ENCODE measurements at regions not wholly inside any gene's neighbourhood (a gene's known extent, or its start where the extent isn't known, plus 50 kb on each side); places are given as distances from the start of the nearest gene placed in this dataset.

DNA sequence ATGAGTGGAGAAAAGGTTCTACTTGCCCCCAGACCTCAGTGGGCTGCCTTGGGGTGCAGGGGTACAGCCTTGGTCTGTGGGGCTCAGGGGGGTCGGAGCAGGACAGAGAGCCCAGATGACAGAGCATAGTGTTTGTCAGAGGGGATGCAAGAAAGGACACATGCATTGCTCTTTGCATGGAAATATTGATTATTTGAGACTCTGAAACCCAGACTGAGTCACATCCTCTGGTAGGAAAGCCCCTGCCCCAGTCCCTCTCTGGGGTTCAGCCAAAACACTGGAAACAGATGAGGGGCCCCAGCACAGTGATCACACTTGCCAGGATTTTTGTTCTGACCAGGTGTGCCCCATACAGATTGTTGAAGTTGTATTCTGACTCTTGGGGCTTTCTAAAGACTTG, 1094.4 kb downstream of the BCL11B start:
- no peak for DNase-seq
- Histone ChIP-seq H3K9me2 (no peaks in the 10 kb centered on the region), H3K4me1 (ENCODE audit: control insufficient read depth in 1 of 2, insufficient read depth in 2 of 2, low read depth in 1 of 2, low read length in 1 of 2) (no peaks in the 10 kb centered on the region), H3K27ac (ENCODE audit: low read depth in 2 of 2, low read length in 1 of 2) (no peak overlapping the region), H3K27me3 (ENCODE audit: insufficient read depth) (no peaks in the 10 kb centered on the region), H3K79me2 (ENCODE audit: insufficient read depth) (no peaks in the 10 kb centered on the region), H3K4me2 (no peak overlapping the region), H3K9me3 (no peaks in the 10 kb centered on the region), H3F3A (replicated peaks; ENCODE audit: insufficient read depth) (no peaks in the 10 kb centered on the region), H4K20me1 (ENCODE audit: insufficient read depth) (no peaks in the 10 kb centered on the region), H3K36me3 (replicated peaks in 1 of 2; ENCODE audit: control insufficient read depth in 1 of 2, insufficient read depth in 2 of 2, low read length in 1 of 2) (no peaks in the 10 kb centered on the region), H3K9ac (no peak overlapping the region), H2AFZ (ENCODE audit: low read depth) (no peak overlapping the region), H3K4me3 (ENCODE audit: low read depth in 2 of 2, low read length in 1 of 2) (no peak overlapping the region)
- ChIA-PET CTCF (no interaction called here), POLR2A (no interaction called here)
- 0% methylated on average over 1 of the region's 1 CpG for WGBS (ENCODE audit: low lambda C conversion rate)
- TF ChIP-seq, protein P1, sequence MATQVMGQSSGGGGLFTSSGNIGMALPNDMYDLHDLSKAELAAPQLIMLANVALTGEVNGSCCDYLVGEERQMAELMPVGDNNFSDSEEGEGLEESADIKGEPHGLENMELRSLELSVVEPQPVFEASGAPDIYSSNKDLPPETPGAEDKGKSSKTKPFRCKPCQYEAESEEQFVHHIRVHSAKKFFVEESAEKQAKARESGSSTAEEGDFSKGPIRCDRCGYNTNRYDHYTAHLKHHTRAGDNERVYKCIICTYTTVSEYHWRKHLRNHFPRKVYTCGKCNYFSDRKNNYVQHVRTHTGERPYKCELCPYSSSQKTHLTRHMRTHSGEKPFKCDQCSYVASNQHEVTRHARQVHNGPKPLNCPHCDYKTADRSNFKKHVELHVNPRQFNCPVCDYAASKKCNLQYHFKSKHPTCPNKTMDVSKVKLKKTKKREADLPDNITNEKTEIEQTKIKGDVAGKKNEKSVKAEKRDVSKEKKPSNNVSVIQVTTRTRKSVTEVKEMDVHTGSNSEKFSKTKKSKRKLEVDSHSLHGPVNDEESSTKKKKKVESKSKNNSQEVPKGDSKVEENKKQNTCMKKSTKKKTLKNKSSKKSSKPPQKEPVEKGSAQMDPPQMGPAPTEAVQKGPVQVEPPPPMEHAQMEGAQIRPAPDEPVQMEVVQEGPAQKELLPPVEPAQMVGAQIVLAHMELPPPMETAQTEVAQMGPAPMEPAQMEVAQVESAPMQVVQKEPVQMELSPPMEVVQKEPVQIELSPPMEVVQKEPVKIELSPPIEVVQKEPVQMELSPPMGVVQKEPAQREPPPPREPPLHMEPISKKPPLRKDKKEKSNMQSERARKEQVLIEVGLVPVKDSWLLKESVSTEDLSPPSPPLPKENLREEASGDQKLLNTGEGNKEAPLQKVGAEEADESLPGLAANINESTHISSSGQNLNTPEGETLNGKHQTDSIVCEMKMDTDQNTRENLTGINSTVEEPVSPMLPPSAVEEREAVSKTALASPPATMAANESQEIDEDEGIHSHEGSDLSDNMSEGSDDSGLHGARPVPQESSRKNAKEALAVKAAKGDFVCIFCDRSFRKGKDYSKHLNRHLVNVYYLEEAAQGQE (IDR thresholded peaks at IDR 0.05; ENCODE audit: low read depth, low read length), result no peak
- TF ChIP-seq RFX5 (IDR thresholded peaks at IDR 0.05; ENCODE audit: low read length), result no peak
- no peak for TF ChIP-seq JUND (IDR thresholded peaks at IDR 0.05)
- TF ChIP-seq CHD2 (IDR thresholded peaks at IDR 0.05; ENCODE audit: low read length, partially characterized antibody), result no peak
- TF ChIP-seq, protein P2, sequence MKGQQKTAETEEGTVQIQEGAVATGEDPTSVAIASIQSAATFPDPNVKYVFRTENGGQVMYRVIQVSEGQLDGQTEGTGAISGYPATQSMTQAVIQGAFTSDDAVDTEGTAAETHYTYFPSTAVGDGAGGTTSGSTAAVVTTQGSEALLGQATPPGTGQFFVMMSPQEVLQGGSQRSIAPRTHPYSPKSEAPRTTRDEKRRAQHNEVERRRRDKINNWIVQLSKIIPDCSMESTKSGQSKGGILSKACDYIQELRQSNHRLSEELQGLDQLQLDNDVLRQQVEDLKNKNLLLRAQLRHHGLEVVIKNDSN (IDR thresholded peaks at IDR 0.05; ENCODE audit: borderline replicate concordance, low read depth), result no peak
- TF ChIP-seq GABPA (IDR thresholded peaks at IDR 0.05; ENCODE audit: low read depth), result no peak
- no peak for TF ChIP-seq NRF1 (IDR thresholded peaks at IDR 0.05; ENCODE audit: low read depth, low read length)
- TF ChIP-seq RAD21 (IDR thresholded peaks at IDR 0.05; ENCODE audit: low read length), result no peak
- no peak for TF ChIP-seq RXRA (IDR thresholded peaks at IDR 0.05; ENCODE audit: borderline replicate concordance, low read depth)
- no peak for TF ChIP-seq TCF12 (IDR thresholded peaks at IDR 0.05)
- no peak for TF ChIP-seq TEAD4 (IDR thresholded peaks at IDR 0.05; ENCODE audit: borderline replicate concordance, insufficient read depth)
- TF ChIP-seq, protein P3, sequence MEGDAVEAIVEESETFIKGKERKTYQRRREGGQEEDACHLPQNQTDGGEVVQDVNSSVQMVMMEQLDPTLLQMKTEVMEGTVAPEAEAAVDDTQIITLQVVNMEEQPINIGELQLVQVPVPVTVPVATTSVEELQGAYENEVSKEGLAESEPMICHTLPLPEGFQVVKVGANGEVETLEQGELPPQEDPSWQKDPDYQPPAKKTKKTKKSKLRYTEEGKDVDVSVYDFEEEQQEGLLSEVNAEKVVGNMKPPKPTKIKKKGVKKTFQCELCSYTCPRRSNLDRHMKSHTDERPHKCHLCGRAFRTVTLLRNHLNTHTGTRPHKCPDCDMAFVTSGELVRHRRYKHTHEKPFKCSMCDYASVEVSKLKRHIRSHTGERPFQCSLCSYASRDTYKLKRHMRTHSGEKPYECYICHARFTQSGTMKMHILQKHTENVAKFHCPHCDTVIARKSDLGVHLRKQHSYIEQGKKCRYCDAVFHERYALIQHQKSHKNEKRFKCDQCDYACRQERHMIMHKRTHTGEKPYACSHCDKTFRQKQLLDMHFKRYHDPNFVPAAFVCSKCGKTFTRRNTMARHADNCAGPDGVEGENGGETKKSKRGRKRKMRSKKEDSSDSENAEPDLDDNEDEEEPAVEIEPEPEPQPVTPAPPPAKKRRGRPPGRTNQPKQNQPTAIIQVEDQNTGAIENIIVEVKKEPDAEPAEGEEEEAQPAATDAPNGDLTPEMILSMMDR (IDR thresholded peaks at IDR 0.05), result no peak
- no peak for TF ChIP-seq MEF2A (IDR thresholded peaks at IDR 0.05; ENCODE audit: borderline replicate concordance, low read depth)
- TF ChIP-seq NFIC (IDR thresholded peaks at IDR 0.05; ENCODE audit: borderline replicate concordance), result no peak
- no peak for TF ChIP-seq SMC3 (IDR thresholded peaks at IDR 0.05; ENCODE audit: low read depth, low read length)
- TF ChIP-seq, protein P4, sequence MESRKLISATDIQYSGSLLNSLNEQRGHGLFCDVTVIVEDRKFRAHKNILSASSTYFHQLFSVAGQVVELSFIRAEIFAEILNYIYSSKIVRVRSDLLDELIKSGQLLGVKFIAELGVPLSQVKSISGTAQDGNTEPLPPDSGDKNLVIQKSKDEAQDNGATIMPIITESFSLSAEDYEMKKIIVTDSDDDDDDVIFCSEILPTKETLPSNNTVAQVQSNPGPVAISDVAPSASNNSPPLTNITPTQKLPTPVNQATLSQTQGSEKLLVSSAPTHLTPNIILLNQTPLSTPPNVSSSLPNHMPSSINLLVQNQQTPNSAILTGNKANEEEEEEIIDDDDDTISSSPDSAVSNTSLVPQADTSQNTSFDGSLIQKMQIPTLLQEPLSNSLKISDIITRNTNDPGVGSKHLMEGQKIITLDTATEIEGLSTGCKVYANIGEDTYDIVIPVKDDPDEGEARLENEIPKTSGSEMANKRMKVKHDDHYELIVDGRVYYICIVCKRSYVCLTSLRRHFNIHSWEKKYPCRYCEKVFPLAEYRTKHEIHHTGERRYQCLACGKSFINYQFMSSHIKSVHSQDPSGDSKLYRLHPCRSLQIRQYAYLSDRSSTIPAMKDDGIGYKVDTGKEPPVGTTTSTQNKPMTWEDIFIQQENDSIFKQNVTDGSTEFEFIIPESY (IDR thresholded peaks at IDR 0.05; ENCODE audit: borderline replicate concordance, low read depth), result no peak
- no peak for TF ChIP-seq RCOR1 (IDR thresholded peaks at IDR 0.05; ENCODE audit: low read length)
- TF ChIP-seq, protein P5, sequence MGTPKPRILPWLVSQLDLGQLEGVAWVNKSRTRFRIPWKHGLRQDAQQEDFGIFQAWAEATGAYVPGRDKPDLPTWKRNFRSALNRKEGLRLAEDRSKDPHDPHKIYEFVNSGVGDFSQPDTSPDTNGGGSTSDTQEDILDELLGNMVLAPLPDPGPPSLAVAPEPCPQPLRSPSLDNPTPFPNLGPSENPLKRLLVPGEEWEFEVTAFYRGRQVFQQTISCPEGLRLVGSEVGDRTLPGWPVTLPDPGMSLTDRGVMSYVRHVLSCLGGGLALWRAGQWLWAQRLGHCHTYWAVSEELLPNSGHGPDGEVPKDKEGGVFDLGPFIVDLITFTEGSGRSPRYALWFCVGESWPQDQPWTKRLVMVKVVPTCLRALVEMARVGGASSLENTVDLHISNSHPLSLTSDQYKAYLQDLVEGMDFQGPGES (IDR thresholded peaks at IDR 0.05; ENCODE audit: low read depth, low read length), result no peak

All from SK-N-SH (cell line).